Fibroblast of skin of right quadriceps (primary cell): ENCODE measurements at regions not wholly inside any gene's neighbourhood (a gene's known extent, or its start where the extent isn't known, plus 50 kb on each side); places are given as distances from the start of the nearest gene placed in this dataset.
"Not testable (repeated sequence)": the region's sequence is repeated elsewhere in the genome, so short reads cannot be mapped to it uniquely, and the experiment has no call there.

Source experiments
- DNase-seq: peaks from one replicate; pipeline ENCODE4 v3.0.0-alpha.2; 2013

DNA sequence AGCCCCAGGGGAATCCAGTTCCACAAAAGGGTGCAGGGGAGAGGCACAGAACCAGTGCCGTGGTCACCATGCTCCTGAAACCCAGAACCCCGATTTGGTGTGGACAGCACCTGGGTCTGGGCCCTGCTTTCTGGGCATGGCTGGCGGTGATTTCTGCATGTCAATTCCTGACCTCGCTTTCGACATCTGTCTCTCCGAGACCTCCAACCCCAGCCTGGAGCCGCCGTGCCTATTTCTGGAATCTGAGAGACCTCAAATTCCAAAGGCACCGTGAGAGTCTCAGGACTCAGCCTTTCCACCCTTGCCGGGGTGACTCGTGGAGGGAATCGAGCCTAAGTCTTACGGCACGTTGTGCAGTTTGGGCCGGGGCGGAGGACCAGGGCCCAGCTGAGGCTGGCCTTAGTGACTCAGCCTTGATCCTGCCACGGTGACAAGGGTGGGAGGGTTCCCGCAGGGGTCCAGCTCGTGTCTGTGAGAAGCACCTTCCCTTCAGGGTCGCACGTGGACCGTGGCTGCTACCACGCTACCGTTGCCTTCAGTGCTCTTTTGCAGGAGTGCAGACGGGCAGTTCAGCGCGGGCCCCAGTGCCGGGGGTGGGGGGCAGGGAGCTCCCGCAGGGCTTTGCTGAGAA lies 133.7 kb downstream of the PXDC1 start:
- no peak for DNase-seq

DNA sequence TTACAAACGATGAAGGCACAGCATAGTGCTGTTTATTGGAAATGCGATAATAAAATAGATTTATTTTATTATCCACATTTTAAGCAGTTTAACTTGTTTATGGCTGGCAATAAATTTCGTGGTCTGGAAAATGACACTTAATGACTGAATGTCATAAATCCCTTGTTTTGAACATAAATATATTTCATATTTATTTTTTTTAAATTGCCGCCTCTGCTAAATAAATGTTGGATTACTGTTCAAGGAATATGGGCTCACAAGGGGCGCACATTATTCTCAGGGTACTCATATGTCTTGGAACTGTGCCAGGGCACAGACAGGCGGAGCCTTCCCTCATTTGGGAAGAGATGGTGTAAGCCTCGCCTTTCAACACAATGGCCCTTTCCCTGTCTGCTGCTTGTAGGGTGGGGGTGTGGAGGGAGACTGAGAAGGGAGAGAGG lies 134.3 kb downstream of the PXDC1 start:
- peak; percentile 55 for DNase-seq

DNA sequence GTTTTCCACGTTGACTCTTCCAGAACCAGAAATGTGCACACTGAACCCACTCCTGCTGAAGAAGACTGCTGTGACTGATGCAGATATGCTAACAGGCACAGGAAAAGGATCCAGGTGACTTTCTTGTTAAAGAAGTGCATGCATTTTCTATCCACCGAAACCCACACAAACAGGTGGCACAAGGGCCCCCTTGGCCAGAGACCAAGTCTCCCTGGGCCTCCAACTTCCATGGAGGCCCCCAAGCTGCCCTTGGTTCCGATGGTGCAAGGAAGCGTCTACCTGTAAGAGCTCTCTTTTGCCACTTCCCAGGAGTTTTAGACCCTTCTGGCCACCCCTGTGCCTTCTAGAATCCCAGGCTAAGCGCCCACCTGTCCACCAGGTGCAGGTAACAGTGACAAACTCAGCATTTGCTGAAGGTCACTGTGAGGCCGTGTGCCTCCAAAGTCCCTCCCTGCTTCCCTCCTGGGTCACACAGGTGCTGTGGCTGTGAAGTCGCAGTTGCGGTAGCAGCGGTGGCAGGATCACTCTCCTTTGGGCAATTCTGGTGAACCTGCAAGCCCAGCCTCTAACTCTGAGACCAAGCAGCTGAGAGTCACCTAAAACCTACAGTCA lies 134.8 kb downstream of the PXDC1 start:
- no peak for DNase-seq

DNA sequence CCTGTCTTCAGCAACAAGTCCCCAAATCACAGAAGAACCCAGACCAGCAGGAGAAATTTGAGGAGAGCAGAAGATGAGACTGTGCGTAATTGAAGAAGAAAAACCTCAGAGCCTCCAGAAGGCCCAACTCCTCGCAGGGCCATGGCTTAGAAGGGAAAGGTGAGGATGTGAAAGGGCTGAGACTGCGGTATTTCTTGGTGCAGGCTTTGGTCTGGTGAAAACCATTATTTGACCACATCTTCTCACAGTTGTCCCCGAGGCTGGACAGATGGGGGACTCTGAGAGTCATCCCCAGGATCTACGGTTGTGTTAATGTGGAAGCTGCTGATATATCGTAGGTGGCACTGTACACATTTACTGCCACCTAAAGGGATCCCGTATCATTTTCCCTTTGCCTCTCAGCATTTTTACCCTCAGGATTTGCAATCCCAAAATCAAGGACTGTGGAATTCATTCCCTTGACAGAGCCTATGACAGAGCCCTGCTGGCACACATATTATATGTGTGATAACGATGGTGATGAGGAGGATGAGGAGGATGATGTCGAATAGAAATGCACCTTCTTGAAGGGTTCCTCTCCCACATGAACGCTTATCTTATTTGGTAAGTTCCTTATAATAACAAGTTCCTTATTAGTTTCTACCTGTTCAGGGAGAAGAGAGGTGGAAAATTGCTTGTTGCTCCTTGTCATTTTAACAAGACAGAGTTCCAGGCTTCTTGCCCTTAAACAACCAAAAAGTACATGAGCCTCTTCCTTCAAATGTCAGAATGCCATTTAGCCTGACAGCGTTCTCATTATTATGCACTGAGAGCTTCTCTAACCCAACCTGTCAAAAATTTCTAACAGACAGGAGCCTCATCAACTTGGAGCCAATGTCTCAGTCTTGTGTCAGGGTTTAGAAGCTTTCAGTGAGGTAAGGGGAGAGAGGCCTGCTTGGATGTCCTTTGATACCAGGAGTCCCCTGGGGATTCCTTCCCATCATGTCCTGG lies 135.8 kb downstream of the PXDC1 start:
- no peak for DNase-seq

DNA sequence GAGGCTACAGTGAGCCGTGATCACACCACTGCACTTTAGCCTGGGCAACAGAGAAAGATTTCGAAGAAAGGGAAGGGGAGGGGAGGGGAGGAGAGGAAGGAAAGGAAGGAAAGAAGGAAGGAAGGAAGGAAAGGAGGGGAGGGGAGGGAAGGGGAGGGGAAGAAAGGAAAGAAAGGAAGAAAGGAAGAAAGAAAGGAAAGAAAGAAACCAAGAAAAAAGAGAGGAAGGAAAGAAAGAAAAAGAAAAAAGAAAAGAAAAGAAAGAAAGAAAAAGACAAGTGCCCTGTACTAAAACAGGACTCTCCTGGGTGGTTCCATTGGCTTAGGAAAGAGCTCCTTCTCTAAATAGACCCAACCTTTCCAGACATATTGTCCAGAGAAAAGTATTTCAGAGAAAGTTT lies 136.6 kb downstream of the PXDC1 start:
- no peak for DNase-seq

DNA sequence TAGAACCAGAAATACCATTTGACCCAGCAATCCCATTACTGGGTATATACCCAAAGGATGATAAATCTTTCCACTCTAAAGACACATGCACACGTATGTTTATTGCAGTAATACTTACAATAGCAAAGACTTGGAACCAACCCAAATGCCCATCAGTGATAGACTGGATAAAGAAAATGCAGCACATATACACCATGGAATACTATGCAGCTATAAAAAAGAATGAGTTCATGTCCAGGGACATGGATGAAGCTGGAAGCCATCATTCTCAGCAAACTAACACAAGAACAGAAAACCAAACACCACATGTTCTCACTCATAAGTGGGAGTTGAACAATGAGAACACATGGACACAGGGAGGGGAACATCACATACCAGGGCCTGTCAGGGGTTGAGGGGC lies 137.9 kb downstream of the PXDC1 start:
- DNase-seq, result not testable (repeated sequence)

DNA sequence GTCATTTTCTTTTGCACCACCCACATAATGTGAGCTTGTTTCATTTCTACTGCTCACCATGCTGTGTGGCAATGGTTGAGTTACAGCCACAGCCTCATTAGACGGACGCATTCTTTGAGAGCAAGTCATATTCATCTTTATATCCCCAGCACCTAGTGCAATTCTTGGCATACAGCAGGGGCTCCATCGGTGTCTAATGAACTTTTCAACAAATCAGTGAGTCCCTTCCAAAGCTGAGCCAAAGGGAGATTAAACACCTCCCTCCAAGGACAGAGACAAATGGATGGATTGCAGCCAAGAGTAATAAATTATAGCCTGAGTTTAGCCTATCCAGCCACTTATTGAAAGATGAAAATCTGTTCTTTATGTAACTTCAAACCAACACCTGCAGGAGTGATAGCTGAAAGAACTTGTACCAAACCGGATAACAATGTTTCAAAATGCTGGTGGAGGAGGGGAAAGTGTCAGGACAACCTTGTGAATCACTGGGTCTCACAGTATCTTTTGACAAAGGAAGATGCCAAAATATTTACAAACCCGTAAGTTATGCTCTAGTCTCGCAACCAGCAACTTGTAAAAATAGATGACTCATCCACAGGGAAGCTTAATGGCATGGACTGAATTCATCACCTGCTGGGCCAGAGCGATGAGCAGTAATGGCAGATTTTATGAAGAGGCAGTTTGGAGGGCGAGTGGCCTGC lies 139.0 kb downstream of the PXDC1 start:
- DNase-seq, result peak; percentile 96

DNA sequence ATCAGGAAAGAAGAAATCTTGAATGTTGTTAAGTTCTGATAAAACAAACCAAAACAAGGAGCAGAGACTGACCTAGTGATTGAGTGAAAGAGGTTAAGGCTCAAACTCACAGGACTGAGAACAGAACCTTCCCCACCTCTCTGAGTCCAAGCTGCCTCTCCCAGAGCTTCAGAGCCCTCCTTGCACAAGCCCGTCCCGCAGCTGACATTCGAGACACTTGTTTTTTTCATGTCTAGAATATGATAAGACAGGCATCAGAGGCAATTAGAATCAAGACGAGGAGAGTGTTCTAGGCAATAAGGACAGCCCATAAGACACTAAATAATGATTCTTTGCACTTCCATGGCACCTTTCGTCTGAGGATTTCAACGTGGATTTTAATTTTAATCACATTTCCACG lies 140.6 kb downstream of the PXDC1 start:
- no peak for DNase-seq

DNA sequence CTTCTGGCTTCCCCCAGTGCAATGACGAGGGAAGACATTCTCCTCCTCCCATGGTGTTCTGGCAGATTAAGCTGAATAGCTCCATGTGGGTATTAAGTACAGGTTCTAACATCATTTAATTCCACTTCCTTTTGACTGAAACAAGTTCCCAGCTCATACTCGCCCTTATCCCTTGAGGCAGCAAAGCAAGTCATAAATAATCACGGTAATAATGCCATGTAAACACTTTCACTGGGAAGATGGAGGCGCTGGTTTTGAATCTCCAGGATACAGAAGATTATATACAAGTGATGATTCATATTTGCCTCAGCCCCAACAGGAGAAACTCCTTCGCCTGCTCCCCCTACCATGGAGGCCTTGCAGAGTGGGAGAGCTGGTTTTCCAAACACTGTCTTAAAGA lies 141.3 kb downstream of the PXDC1 start:
- DNase-seq, result peak; percentile 88

DNA sequence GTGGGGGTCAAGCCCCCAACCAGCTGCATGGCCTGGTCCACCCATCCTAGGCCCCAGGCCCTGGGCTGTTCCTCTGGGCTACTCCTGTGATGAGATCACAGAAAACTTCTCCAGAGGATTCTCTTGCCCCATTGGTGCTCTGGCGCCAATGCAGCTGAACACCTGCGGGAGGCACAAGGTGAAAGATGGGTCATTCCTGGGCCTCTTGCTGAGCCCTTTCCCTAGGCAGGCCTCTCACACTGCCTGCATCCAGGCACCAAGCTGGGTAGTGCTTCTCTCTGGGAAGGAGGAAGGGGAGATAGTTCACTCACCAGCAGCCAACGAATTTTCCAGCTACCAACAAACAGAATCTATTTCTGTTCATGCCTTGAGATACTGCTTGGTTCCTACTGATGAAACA lies 142.1 kb downstream of the PXDC1 start:
- DNase-seq, result no peak

DNA sequence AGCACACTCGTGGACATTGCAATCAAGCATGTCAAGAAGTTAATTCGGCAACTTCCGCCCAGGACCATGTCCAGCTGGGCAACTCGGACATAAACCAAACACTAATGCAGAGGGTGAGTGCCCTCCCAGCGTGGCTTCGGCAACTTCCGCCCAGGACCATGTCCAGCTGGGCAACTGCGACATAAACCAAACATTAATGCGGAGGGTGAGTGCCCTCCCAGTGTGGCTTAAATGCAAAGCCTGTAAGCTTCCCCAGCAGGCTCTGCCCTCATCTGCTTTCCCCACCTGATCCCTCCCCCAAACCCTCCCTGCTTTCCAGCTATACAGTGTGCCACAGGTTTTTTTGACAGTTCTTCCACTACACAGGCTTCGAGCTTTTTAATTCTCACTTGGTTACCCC lies 143.4 kb downstream of the PXDC1 start:
- no peak for DNase-seq

DNA sequence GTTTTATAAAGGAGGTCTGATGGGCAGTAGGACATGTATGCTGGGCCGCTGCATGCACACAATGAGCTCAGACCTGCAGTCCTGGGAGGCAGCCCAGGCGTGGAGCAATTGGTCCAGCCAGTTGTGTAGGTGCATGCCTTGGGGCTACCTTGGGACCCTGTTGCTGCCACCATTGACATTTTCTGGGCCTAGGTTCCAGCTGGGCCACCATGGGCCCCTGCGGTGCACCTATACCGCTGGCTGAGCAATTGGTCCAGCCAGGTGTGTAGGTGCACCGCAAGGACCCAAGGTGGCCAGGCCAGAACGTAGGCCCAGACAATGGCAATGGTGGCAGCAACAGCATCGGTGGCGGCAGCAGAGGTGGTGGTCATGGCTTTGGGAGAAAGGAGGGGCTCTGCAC lies 143.9 kb downstream of the PXDC1 start:
- DNase-seq, result no peak

DNA sequence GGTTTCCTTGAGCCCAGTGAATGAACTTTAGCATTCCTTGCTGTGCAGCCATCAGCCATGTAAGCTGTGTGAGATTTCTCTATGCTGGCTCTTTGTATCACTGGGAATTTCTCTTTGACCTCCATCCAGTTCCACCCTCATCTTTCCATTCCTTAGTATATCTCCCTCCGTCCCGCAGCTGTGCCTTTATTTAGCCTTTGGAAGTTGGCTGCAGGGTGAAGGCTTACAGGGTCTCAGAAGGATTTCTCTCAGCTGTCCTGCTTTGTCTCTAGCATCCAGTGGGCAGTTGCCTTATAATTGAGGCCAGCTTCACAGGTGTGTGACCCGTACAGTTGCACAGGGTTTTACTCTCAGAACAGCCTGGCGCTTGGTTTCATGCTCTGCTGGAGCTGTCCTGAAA lies 144.3 kb downstream of the PXDC1 start:
- DNase-seq, result no peak

DNA sequence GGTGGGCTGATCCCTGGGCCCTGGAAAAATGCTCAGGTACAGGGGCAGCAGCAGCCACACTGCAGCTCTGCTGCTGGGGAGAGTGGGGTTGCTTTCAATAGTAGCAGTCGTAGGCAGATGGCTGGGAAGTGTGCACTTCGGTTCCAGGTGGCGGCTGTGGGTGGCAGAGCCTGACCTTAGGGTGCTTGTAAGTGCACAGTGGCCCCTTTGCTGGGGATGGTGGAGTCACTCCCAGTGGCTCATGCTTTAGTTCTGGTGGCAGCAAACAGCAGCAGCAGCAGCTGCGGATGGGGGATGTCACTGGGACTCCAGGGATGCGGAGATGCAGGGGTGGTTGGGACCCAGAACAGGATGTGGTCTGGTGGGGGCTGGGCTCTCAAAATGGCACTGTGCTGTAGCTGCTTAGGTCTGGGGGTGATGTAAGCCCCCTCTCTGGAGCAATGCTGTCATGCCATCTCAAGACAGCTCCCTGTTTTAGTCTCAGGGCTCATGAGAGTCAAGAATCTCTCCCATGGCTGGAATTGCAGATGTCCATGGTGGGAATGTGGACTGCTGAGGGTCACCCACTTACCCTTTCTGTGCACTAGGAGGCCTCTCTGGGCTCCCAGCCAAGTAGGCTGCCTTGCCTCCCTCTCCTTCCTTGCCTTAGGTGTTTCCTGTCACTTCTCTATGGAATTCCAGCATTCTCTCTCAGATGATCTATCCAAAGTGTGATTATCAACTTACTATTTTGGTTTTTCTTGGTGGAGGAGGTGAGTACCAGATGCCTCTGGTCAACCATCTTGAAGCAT lies 146.7 kb upstream of the SLC22A23 start:
- peak; percentile 20 for DNase-seq

DNA sequence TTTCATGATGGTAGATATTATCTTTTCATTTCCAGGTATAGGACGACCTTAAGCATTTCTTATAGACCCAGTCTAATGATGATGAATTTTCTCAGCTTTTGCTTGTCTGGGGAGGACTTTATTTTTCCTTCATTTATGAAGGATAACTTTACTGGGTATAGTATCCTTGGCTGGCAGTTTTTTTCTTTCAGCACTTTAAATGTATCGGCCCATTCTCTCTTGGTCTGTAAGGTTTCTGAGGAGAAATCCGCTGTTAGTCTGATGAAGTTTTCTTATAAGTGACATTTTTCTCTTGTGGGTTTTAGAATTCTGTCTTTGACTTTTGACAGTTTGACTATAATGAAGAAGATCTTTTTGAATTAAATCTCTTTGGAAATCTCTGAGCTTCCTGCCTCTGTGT lies 144.7 kb upstream of the SLC22A23 start:
- no peak for DNase-seq

DNA sequence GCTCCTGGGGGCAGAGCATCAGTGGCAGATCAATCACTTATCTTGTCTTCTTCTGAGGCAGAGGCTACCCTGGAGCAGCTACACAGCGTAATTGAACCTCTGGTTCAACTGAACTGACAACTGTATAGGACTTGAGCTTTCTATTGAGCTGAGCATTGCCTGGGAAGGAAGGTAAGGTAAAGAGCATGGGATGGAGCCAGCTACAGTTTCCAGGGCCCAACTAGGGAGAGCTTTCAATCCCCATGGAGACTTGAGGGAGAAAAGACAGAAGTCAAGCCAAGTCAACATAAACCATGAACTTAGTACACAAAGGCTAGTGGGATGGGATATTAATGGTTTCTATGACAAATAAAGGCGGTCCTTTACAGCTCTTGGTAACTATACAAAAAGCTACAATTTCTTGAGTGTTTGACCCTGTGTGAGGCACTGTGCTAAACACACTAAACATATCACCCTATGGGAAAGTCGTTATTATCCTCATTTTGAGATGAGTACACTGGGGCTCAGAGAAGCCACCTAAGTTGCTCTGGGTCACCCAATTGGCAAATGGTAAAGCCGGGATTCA lies 140.7 kb upstream of the SLC22A23 start:
- no peak for DNase-seq

DNA sequence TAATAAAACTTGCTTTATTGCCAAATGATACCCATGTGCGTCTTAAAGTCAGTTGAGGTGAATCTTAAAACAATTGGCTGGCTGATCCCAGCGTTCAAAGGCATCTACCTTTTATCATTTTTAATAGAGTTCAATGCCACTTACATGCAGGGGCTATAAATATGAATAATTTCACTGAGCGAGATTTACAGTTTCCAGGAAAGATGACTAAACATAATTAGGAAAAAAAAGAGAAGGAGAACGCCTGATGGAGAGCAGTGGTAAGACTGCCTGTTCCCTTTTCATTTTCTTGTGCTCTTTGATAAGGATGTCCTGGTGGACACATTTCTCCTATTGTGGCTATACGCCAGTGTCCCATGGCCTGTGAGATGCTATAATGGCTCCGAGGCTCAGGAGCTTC lies 139.9 kb upstream of the SLC22A23 start:
- no peak for DNase-seq

DNA sequence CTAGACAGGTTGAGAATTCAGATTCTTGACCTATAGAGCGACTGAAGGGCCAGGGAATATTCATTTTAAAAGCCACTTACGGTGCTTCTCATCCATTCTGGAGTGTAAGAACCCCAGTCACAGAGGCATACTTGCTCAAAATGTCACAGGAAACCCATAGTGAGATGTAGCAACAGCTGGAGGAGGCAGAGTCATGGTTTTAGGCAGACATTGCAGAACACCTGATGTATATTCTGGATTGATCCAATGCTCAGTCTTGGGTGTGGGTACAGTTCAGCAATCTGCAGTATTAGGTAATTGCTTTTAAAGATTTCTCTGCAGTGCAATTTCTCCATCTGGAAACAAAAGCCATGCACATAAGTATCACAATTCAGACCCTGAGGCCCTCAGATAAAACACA lies 137.4 kb upstream of the SLC22A23 start:
- DNase-seq, result no peak

DNA sequence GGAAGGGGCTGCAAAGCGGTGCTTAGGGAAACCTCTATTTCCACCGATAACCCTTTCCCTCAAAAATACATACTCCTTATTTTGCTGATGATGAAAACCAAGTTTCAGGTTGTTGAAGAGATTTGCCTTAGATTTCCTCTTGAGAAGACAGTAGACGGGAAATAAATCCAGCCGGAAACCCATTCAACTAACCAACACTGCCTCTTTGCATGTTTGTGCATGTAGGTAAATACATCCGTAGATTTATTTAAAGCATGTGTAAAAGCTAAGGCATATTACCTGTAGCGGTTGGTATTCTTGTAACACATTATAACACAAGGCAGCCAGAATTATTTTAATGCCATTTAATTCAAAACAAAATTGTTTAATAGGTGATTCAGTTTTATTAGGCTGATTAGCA lies 136.3 kb upstream of the SLC22A23 start:
- DNase-seq, result no peak

DNA sequence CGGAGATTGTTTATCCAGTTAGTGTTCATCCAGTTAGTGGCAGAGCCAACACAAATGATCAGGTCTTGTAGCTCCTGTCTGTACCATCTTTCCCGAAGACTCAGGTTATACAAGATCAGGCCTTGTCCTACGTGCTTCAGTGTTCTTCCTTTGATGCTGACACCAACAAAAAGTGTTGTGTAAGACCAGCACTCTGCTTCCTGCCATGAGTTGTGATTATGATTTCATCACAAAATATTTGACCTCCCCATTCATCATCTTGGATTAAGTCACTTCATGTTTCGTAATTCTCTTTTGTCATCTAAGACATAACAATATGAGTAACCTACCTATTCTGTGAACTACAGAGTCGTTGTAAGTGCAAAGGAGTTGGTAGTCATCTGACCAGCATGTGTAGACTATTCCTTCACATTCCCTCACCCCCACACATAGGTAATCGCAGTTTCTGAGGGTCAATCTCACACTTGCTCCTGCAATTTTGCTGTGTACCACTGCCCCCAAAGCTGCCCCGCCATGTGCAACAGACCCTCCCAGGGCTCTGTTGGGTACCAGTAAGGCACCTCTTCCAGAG lies 135.6 kb upstream of the SLC22A23 start:
- peak; percentile 93 for DNase-seq

DNA sequence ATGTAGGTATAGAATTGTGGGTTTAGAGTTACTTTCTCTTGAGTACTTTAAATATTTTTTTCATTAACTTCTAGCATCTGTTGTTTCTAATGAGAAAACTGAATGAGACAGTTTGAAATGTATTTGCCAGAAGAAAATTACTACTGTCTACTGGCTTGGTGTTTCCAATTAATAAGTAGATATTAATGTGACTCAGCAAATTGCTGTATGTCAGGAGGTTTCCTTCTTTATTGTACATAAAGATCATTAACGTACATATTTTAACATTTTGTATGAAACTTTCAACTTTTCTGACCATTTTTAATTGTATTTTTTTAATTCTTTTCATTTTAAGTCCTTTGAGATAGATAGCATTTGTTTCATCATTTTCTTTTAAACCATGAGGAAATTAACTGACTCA lies 135.1 kb upstream of the SLC22A23 start:
- no peak for DNase-seq

DNA sequence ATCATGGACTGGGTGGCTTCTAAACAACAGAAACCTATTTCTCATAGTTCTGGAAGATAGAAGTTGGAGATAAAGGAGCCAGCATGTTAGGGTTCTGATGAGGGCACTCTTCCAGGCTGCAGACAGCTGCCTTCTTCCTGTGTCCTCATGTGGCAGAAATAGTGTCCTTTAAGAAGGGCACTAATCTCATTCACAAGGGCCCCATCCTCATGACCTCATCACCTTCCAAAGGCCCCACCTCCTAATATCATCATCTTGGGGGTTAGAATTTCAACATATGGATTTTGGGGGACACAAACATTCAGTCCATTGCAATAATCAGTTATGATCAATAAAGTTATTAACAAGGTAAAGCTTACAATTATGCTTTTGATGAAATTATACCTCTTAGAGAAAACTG lies 130.8 kb upstream of the SLC22A23 start:
- DNase-seq, result no peak
